ENCODE measurements at regions not wholly inside any gene's neighbourhood (a gene's known extent, or its start where the extent isn't known, plus 50 kb on each side); places are given as distances from the start of the nearest gene placed in this dataset.
A peak's percentile ranks its signal among the peaks of the same experiment; 100 is the strongest.

DNA sequence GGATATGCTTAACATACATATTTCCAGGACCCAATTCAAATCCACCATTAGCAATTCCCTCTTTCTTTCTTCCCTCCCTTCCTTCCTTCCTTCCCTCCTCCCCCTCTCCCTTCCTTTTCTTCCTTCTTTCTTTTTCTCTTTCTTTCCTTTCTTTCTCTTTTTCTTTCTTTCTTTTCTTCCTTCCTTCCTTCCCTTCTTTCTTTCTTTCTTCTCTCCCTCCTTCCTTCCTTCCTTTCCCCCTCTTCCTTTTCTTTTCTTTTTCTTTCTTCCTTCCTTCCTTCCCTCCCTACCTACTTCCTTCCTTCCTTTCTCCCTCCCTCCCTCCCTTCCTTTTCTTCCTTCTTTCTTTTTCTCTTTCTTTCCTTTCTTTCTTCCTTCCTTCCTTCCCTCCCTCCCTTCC lies 332.0 kb downstream of the TMEM161B start:
- DNase-seq (ENCODE audit: extremely low read depth in 1 of 4, low spot score in 3 of 4) (no peak), FAIRE-seq (no peak), ATAC-seq (no peak)
- ChIA-PET POLR2A (no interaction called here), CTCF (ENCODE audit: low intra/inter-chr PET ratio) (no interaction called here)
- intact Hi-C loops (cut with micrococcal nuclease) (no loop called here), in situ Hi-C loops (cut with MboI) (no loop called here)
- Histone ChIP-seq H3K4me2 (ENCODE audit: insufficient read depth, low read length) (no peak overlapping the region), H3K79me2 (ENCODE audit: control insufficient read depth, insufficient read depth, low read length) (no peaks in the 10 kb centered on the region), H4K20me1 (replicated peaks; ENCODE audit: control insufficient read depth, insufficient read depth, low read length) (no peaks in the 10 kb centered on the region), H2AFZ (ENCODE audit: low read depth, low read length) (no peak overlapping the region), H3K9me3 (replicated peaks; ENCODE audit: control insufficient read depth, insufficient read depth, low read depth, low read length) (no peaks in the 10 kb centered on the region), H3K4me3 (no peak overlapping the region), H3K27ac (ENCODE audit: extremely low read depth, low read depth, low read length) (no peak overlapping the region), H3K9ac (ENCODE audit: insufficient read depth in 1 of 2, low read depth in 2 of 2, low read length in 2 of 2) (no peak overlapping the region), H3K9me1 (ENCODE audit: control insufficient read depth, insufficient read depth, low read length) (no peaks in the 10 kb centered on the region), H3K4me1 (replicated peaks in 1 of 2; ENCODE audit: control insufficient read depth in 2 of 2, insufficient read depth in 2 of 2, low read length in 2 of 2) (no peaks in the 10 kb centered on the region), H3K36me3 (ENCODE audit: control insufficient read depth, insufficient read depth, low read length) (no peaks in the 10 kb centered on the region), H3K27me3 (ENCODE audit: control insufficient read depth in 2 of 2, insufficient read depth in 2 of 2, low read length in 2 of 2) (no peaks in the 10 kb centered on the region)
- BruUV-seq (replicated peaks), result no TSS peak
- TF ChIP-seq TRIM28 (IDR thresholded peaks at IDR 0.05), result no peak
- TF ChIP-seq, protein P1, sequence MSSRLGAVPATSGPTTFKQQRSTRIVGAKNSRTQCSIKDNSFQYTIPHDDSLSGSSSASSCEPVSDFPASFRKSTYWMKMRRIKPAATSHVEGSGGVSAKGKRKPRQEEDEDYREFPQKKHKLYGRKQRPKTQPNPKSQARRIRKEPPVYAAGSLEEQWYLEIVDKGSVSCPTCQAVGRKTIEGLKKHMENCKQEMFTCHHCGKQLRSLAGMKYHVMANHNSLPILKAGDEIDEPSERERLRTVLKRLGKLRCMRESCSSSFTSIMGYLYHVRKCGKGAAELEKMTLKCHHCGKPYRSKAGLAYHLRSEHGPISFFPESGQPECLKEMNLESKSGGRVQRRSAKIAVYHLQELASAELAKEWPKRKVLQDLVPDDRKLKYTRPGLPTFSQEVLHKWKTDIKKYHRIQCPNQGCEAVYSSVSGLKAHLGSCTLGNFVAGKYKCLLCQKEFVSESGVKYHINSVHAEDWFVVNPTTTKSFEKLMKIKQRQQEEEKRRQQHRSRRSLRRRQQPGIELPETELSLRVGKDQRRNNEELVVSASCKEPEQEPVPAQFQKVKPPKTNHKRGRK (tag; IDR thresholded peaks at IDR 0.05), result 0 out of 2 replicates have a peak, but pooled peaks have one; percentile 21

DNA sequence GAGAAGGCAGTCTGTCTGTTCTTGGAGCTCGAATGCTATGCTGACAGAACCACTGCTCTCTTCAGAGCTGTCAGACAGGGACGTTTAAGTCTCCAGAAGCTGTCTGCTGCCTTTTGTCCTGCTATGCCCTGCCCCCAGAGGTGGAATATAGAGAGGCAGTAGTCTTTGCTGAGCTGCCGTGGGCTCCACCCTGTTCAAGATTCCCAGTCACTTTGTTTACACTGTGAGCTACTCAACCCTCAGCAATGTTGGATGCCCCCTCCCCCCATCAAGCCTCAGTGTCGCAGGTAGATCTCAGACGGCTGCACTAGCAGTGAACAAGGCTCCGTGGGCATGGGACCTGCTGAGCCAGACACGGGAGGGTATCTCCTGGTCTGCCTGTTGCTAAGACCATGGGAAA lies 344.2 kb downstream of the TMEM161B start:
- no peaks in the 10 kb centered on the region for H3K79me2 ChIP-seq (ENCODE audit: control insufficient read depth, insufficient read depth, low read length)
- H4K20me1 ChIP-seq (replicated peaks; ENCODE audit: control insufficient read depth, insufficient read depth, low read length), result no peaks in the 10 kb centered on the region
- in situ Hi-C loops (cut with MboI), result no loop called here
- H2AFZ ChIP-seq (ENCODE audit: low read depth, low read length), result no peak overlapping the region
- no peaks in the 10 kb centered on the region for H3K4me1 ChIP-seq (replicated peaks in 1 of 2; ENCODE audit: control insufficient read depth in 2 of 2, insufficient read depth in 2 of 2, low read length in 2 of 2)
- no peaks in the 10 kb centered on the region for H3K9me1 ChIP-seq (ENCODE audit: control insufficient read depth, insufficient read depth, low read length)
- H3K9me3 ChIP-seq (replicated peaks; ENCODE audit: control insufficient read depth, insufficient read depth, low read depth, low read length), result peaks cover 1% of the 10 kb centered on the region; the same call in 1 of the 2 replicates
- H3K27ac ChIP-seq (ENCODE audit: extremely low read depth, low read depth, low read length), result no peak overlapping the region
- H3K27me3 ChIP-seq (ENCODE audit: control insufficient read depth in 2 of 2, insufficient read depth in 2 of 2, low read length in 2 of 2), result no peaks in the 10 kb centered on the region
- ATAC-seq (no peak), DNase-seq (ENCODE audit: extremely low read depth in 1 of 4, low spot score in 3 of 4) (no peak), FAIRE-seq (no peak)
- WGBS (ENCODE audit: insufficient coverage, low coverage, missing lambda C conversion rate), result 0% methylated on average over 7 of the region's 7 CpGs
- H3K9ac ChIP-seq (ENCODE audit: insufficient read depth in 1 of 2, low read depth in 2 of 2, low read length in 2 of 2), result no peak overlapping the region
- H3K4me2 ChIP-seq (ENCODE audit: insufficient read depth, low read length), result no peak overlapping the region
- intact Hi-C loops (cut with micrococcal nuclease), result no loop called here
- no TSS peak for BruUV-seq (replicated peaks)
- no peak overlapping the region for H3K4me3 ChIP-seq
- ChIA-PET POLR2A (no interaction called here), CTCF (ENCODE audit: low intra/inter-chr PET ratio) (no interaction called here)
- TF ChIP-seq ZNF124 (CRISPR knock-in tag; IDR thresholded peaks at IDR 0.05) (no peak), ZFX (CRISPR knock-in tag; IDR thresholded peaks at IDR 0.05) (no peak), MTF1 (CRISPR knock-in tag; IDR thresholded peaks at IDR 0.05; ENCODE audit: borderline replicate concordance) (no peak), HEY1 (CRISPR knock-in tag; IDR thresholded peaks at IDR 0.05; ENCODE audit: borderline replicate concordance) (no peak), YY1 (IDR thresholded peaks at IDR 0.05; ENCODE audit: borderline replicate concordance in 1 of 3, control insufficient read depth in 1 of 3, extremely low read depth in 1 of 3, insufficient read depth in 3 of 3, insufficient read length in 1 of 3, insufficient replicate concordance in 2 of 3, low read depth in 1 of 3, low read length in 2 of 3) (no peak), PHF20 (IDR thresholded peaks at IDR 0.05; ENCODE audit: partially characterized antibody) (no peak), HDAC2 (IDR thresholded peaks at IDR 0.05) (no peak), HNRNPUL1 (IDR thresholded peaks at IDR 0.05; ENCODE audit: low read length) (no peak), MED1 (CRISPR knock-in tag; IDR thresholded peaks at IDR 0.05; ENCODE audit: borderline replicate concordance) (no peak), PRPF4 (IDR thresholded peaks at IDR 0.05; ENCODE audit: insufficient read depth, low read depth, low read length, poor library complexity, severe bottlenecking) (no peak)
- TF ChIP-seq, protein P2, sequence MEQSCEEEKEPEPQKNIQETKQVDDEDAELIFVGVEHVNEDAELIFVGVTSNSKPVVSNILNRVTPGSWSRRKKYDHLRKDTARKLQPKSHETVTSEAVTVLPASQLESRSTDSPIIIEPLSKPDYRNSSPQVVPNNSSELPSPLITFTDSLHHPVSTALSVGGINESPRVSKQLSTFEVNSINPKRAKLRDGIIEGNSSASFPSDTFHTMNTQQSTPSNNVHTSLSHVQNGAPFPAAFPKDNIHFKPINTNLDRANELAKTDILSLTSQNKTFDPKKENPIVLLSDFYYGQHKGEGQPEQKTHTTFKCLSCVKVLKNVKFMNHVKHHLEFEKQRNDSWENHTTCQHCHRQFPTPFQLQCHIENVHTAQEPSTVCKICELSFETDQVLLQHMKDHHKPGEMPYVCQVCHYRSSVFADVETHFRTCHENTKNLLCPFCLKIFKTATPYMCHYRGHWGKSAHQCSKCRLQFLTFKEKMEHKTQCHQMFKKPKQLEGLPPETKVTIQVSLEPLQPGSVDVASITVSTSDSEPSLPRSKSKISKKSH (CRISPR knock-in tag; IDR thresholded peaks at IDR 0.05), result no peak
- H3K36me3 ChIP-seq (ENCODE audit: control insufficient read depth, insufficient read depth, low read length), result no peaks in the 10 kb centered on the region

All from K562 (cell line).